Stromal cell of bone marrow (primary cell): ENCODE measurements at regions not wholly inside any gene's neighbourhood (a gene's known extent, or its start where the extent isn't known, plus 50 kb on each side); places are given as distances from the start of the nearest gene placed in this dataset.
A peak's percentile ranks its signal among the peaks of the same experiment; 100 is the strongest.
"Not testable (repeated sequence)": the region's sequence is repeated elsewhere in the genome, so short reads cannot be mapped to it uniquely, and the experiment has no call there.

ENCODE experiments used
- DNase-seq: peaks from one replicate; pipeline ENCODE4 v3.0.0-alpha.2; 2012; ENCODE audit warnings: low read depth

GRCh38 chr9:74007833-74008232 lies 489.3 kb upstream of the RORB start:
- no peak for DNase-seq

DNA sequence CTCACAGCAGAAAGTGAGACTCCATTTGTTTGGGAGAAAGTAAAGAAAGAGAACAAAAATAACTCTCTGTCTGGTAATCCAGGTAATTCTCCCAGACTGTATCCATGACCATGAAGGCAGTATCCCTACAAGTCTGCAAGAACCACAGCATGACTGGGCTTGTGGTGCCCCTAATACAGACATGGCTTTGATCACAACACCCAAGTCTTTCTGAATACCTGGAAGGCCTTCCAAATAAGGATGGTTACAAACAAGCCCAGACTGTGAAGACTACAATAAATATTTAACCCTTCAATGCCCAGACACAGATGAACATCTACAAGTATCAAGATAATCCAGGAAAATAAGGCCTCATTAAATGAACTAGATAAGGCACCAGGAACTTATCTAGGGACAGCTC lies 481.1 kb upstream of the RORB start:
- no peak for DNase-seq

DNA sequence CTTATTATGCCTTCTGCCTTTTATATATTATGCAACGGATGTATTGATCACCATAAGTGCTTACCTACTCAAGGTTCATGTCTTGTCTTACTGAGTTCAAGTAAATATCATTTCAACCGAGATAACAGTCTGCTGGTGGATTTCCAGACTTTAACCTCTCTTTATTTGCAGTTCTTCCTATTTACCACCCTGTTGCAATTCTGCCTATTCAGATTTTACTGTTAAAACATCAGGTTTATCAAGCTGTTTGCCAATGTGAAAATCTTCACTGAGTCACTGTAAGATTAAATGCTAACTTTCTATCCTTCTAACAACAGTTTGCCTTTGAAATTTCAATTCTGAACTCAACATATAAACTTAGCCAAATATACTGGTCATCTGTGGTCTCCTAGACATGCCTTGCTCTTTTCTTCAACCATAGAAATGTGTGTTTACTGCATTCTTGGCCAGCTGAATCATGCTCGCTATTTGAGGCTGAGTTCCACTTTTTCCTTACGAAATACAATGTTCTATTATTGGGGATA lies 471.7 kb upstream of the RORB start:
- peak; percentile 44 for DNase-seq

DNA sequence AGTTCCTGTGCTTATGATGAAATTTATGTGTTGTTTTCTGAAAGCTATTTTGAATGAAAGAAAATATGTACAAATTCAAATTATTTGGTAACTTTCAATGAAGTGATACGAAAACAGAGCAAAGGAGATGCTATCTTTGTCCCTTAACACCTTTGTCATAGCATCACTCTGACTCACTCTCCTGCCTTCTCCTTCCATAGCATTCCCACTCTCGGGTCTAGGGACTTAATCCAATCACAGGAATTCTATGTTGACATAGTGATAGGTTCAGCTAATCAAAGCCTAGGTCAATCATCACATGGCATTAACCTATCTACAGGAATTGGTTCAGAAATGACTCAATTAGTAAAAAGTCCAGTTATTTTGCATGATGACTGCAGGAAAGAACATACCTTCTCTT lies 464.7 kb upstream of the RORB start:
- no peak for DNase-seq

DNA sequence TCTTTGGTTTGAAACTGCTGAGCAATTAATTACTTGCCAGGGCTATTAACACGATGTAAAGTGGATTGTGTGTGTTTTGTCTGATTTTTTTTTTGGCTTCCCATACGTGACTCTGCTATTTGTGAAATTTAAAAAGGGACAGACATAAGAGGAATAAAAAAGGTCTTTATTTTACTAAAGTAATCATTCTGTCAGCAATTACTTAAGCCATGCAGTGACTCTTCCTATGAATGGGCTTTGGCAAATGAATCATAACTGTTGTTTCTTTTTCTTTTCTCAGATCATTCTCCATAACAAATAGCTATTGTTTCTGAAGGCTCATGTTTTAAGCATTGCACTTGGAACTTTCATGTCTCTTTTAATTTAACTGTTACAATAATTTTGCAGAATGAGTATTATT lies 461.3 kb upstream of the RORB start:
- DNase-seq = no peak

GRCh38 chr9:74036549-74037231 lies 460.4 kb upstream of the RORB start:
- peak; percentile 18 for DNase-seq

DNA sequence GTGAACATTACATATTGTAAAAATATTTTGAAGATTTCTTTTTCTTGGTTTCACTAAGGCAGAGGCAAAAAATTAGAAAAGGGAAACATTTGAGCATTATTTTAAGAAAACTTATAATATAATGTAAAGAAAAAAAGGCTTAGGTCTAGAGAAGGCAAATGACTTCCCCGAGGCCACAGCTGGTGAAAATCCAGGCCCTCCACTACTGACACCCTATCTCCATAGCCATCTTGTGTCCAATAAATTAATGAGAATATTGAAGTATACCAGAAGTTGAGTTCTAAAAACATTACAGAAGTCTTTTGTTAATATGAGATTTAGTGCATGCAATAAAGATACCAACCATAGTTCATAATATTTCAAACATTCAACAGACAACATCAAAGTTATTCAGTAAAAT lies 459.9 kb upstream of the RORB start:
- DNase-seq = no peak

- no peak for DNase-seq
Observed at GRCh38 chr9:74041588-74041987, 455.5 kb upstream of the RORB start.

DNA sequence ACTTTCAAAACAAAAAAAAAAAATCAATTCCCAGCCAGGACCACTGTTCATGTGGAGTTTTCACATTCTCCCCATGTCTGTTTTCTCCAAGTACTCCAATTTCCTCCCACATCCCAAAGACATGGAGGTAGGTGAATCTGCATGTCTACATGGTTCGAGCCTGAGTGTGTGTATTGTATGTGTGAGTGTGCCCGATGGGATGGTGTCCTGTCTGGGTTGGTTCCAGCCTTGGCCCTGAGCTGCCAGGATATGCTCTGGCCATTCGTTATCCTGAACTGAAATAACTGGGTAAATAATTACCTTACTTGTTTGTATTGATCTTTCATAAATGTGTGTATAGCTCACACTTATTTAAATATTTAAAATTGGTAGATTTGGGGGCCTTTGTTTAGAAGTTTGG lies 452.3 kb upstream of the RORB start:
- no peak for DNase-seq

- no peak for DNase-seq
Observed at GRCh38 chr9:74056023-74056422, 441.1 kb upstream of the RORB start.

DNA sequence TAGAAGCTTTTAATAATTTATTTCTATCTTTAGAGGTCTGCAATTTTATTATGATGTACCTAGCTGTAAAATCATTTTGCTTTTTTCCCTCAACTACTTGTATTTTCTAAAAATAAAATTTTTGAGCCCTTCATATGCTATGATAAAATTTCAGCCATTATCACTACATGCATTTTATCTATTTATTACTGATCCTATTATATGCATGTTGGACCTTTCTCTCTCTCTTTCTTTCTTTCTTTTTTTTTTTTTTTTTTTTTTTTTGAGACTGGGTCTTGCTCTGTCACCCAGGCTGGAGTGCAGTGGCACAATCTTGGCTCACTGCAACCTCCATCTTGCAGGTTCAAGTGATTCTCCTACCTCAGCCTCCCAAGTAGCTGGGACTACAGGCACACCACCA lies 440.1 kb upstream of the RORB start:
- not testable (repeated sequence) for DNase-seq

- DNase-seq = no peak
Observed at GRCh38 chr9:74064702-74065101, 432.4 kb upstream of the RORB start.

DNA sequence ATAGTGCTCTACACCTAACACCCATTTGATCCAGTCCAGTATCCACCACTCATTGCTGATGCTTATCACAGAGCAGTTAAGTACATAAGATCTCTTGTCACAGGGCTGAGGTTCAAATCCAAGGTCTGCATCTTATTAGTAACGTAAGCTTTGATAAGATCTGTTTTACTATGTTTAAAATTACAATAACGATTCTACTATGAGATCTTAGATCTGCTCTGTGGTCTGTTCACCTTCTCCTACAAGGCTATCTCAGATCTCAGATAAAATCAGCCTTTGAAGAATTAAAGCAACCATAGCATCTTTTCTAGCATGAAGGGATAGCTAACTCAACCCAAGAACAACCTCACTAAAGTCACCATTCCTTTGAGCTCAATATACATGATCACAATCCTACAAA lies 431.0 kb upstream of the RORB start:
- DNase-seq = no peak

DNA sequence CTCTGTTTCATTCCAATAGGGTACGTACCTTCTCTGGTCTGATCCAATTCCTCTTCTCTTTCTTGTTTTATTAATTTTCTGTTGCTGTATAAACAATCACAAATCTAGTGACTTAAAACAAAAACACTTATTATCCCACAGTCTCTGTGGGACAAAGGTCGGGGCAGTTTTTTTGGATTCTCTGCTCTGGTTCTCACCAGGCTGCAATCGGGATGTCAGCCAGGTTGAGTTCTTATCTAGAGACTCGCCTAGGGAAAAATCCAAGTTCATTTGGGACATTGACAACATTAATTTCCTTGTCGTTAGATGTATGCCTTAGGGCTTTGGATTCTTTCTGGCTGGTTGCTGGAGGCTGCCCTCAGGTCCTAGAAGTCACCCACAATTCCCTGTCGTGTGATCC lies 430.5 kb upstream of the RORB start:
- no peak for DNase-seq

- DNase-seq = no peak
Observed at GRCh38 chr9:74071502-74071901, 425.6 kb upstream of the RORB start.

- DNase-seq = no peak
Observed at GRCh38 chr9:74073897-74074296, 423.2 kb upstream of the RORB start.

DNA sequence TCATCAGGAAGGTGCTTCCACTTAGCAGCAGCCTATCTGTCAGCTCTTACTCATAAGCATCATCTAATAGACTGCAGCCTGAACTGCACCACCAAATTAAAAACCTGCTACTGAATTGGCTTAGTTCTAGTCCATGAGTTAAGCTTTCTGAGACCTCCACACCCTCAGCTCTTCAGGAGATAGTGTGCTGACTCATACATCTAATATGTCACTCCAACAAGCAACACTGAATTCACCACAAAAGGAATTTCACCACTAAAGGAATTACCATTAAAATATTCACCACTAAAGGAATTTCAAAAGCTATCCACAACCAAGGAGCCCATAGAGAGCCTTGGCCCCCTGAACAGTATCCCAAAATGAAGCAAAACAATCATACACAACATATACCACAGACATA lies 418.5 kb upstream of the RORB start:
- DNase-seq = no peak

DNA sequence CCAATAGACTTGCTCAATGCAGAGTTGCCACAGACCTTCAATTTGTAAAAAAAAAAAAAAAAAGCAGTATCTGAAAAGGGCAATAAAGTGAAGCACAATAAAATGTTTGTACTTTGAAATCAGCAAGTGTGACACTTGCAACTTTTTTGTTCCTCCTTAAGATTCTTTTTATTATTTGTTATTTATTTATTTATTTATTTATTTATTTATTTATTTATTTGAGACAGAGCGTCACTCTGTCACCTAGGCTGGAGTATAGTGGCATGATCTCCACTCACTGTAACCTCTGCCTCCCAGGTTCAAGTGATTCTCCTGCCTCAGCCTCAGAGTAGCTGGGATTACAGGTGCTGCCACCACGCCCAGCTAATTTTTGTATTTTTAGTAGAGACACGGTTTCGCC lies 416.5 kb upstream of the RORB start:
- not testable (repeated sequence) for DNase-seq

- no peak for DNase-seq
Observed at GRCh38 chr9:74083681-74084433, 413.3 kb upstream of the RORB start.

- DNase-seq = not testable (repeated sequence)
Observed at GRCh38 chr9:74085384-74086037, 411.6 kb upstream of the RORB start.

DNA sequence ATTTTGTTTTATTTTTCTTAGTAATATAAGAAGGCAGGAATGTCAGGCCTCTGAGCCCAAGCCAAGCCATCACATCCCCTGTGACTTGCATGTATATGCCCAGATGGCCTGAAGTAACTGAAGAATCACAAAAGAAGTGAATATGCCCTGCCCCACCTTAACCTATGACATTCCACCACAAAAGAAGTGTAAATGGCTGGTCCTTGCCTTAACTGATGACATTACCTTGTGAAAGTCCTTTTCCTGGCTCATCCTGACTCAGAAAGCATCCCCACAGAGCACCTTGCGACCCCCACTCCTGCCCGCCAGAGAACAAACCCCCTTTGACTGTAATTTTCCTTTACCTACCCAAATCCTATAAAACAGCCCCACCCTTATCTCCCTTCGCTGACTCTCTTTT lies 406.2 kb upstream of the RORB start:
- not testable (repeated sequence) for DNase-seq

GRCh38 chr9:74092491-74092834 lies 404.7 kb upstream of the RORB start:
- DNase-seq = no peak

DNA sequence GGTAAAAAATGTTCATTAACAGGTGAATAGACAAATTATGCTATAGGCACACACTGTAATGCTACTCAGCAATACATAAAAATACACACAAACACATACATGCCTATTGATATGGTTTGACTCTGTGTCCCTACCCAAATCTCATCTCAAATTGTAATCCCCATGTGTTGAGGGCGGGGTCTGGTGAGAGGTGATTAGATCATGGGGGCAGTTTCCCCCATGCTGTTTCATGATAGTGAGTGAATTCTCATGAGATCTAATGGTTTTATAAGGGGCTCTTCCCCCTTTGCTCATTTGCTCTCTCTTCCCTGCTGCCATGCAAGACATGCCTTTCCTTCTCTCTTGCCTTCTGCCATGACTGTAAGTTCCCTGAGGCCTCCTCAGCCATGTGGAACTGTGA lies 403.1 kb upstream of the RORB start:
- not testable (repeated sequence) for DNase-seq
